HEK293 (cell line): ENCODE measurements at regions not wholly inside any gene's neighbourhood (a gene's known extent, or its start where the extent isn't known, plus 50 kb on each side); places are given as distances from the start of the nearest gene placed in this dataset.

Source experiments
- CTCF ChIP-seq: fragments of 450-650 bp; formaldehyde crosslinking; IDR thresholded peaks from 2 replicates; pipeline ENCODE4 v1.5.1; 2016; ENCODE audit warnings: missing biosample characterization, missing genetic modification characterization
- KLF7 ChIP-seq: fragments of 450-650 bp; formaldehyde crosslinking; IDR thresholded peaks from 2 replicates; pipeline ENCODE4 v1.5.1; 2016; ENCODE audit warnings: missing biosample characterization, missing genetic modification characterization, borderline replicate concordance
- MZF1 ChIP-seq: fragments of 450-650 bp; formaldehyde crosslinking; IDR thresholded peaks from 2 replicates; pipeline ENCODE4 v1.5.1; 2017; ENCODE audit warnings: missing biosample characterization, missing genetic modification characterization, borderline replicate concordance
- SETDB1 ChIP-seq: IDR thresholded peaks from one replicate; pipeline ENCODE4 v1.6.1; 2017; ENCODE audit warnings: mild to moderate bottlenecking, low read length, moderate library complexity, mixed read lengths; ENCODE audit not compliant: insufficient read length
- ZBTB49 ChIP-seq: fragments of 450-650 bp; formaldehyde crosslinking; IDR thresholded peaks from 2 replicates; pipeline ENCODE4 v1.5.1; 2016; ENCODE audit warnings: missing biosample characterization, missing genetic modification characterization, low read depth
- ZBTB7A ChIP-seq: fragments of 450-650 bp; formaldehyde crosslinking; IDR thresholded peaks from 2 replicates; pipeline ENCODE4 v1.5.1; 2016; ENCODE audit warnings: low read depth, missing biosample characterization, missing genetic modification characterization
- ZNF121 ChIP-seq: fragments of 450-650 bp; formaldehyde crosslinking; IDR thresholded peaks from 2 replicates; pipeline ENCODE4 v1.5.1; 2016; ENCODE audit warnings: missing biosample characterization, missing genetic modification characterization
- ZNF146 ChIP-seq: fragments of 450-650 bp; formaldehyde crosslinking; IDR thresholded peaks from 2 replicates; pipeline ENCODE4 v1.5.1; 2016; ENCODE audit warnings: missing biosample characterization, missing genetic modification characterization
- ZNF211 ChIP-seq: fragments of 450-650 bp; formaldehyde crosslinking; IDR thresholded peaks from 2 replicates; pipeline ENCODE4 v1.5.1; 2016; ENCODE audit warnings: low read depth, missing biosample characterization, missing genetic modification characterization
- ZNF350 ChIP-seq: fragments of 450-650 bp; formaldehyde crosslinking; IDR thresholded peaks from 2 replicates; pipeline ENCODE4 v1.5.0; 2017; ENCODE audit warnings: missing biosample characterization, mild to moderate bottlenecking, missing genetic modification characterization
- ZNF449 ChIP-seq: fragments of 450-650 bp; formaldehyde crosslinking; IDR thresholded peaks from 2 replicates; pipeline ENCODE4 v1.5.1; 2017; ENCODE audit warnings: missing biosample characterization, mild to moderate bottlenecking, missing genetic modification characterization, moderate library complexity
- ZNF585B ChIP-seq: fragments of 450-650 bp; formaldehyde crosslinking; IDR thresholded peaks from 2 replicates; pipeline ENCODE4 v1.5.1; 2016; ENCODE audit warnings: missing biosample characterization, missing genetic modification characterization
- ZNF624 ChIP-seq: fragments of 450-650 bp; formaldehyde crosslinking; IDR thresholded peaks from 2 replicates; pipeline ENCODE4 v1.5.1; 2017; ENCODE audit warnings: missing biosample characterization, missing genetic modification characterization
- ZNF664 ChIP-seq: fragments of 450-650 bp; formaldehyde crosslinking; IDR thresholded peaks from 2 replicates; pipeline ENCODE4 v1.5.1; 2016; ENCODE audit warnings: missing biosample characterization, missing genetic modification characterization

GRCh38 chr12:20063116-20063515 is 305.2 kb upstream of the PDE3A start:
- TF ChIP-seq CTCF (tag by site-specific recombination) (no peak), ZNF664 (tag by site-specific recombination) (no peak), ZNF624 (no peak), ZNF350 (no peak), ZNF146 (tag by site-specific recombination) (no peak), ZNF585B (tag by site-specific recombination) (no peak), MZF1 (tag by site-specific recombination) (no peak), ZNF449 (tag by site-specific recombination) (no peak), ZBTB7A (tag by site-specific recombination) (no peak), ZBTB49 (tag by site-specific recombination) (no peak), SETDB1 (no peak), ZNF211 (tag by site-specific recombination) (no peak), ZNF121 (tag by site-specific recombination) (no peak), KLF7 (tag by site-specific recombination) (no peak)
